ENCODE measurements at regions not wholly inside any gene's neighbourhood (a gene's known extent, or its start where the extent isn't known, plus 50 kb on each side); places are given as distances from the start of the nearest gene placed in this dataset.

- ATAC-seq (ENCODE audit: insufficient read depth, low read depth) = no peak
- Histone ChIP-seq H3K36me3 (ENCODE audit: insufficient read depth, low read length) (no peaks in the 10 kb centered on the region), H3K4me3 (ENCODE audit: low read depth in 1 of 2, low read length in 2 of 2) (no peak overlapping the region), H3K9me3 (ENCODE audit: insufficient read depth, low read length, severe bottlenecking) (no peaks in the 10 kb centered on the region), H3K79me2 (ENCODE audit: insufficient read depth, low read length) (no peaks in the 10 kb centered on the region), H4K20me1 (ENCODE audit: insufficient read depth, low read length) (0 out of 2 replicates have a peak, but pooled peaks cover 6% of the 10 kb centered on the region), H3K27ac (ENCODE audit: low read length) (no peak overlapping the region), H2AFZ (ENCODE audit: low read depth, low read length) (no peak overlapping the region), H3K4me2 (ENCODE audit: insufficient read depth, low read length) (no peak overlapping the region), H3K27me3 (ENCODE audit: insufficient read depth, low read length, poor library complexity) (no peaks in the 10 kb centered on the region), H3K9ac (ENCODE audit: low read depth, low read length) (no peak overlapping the region), H3K4me1 (ENCODE audit: insufficient read depth, low read length) (no peaks in the 10 kb centered on the region)
- DNase-seq = no peak
- TF ChIP-seq EZH2 (IDR thresholded peaks at IDR 0.05; ENCODE audit: borderline replicate concordance, low read depth, low read length, severe bottlenecking) = no peak
- TF ChIP-seq, protein P1, sequence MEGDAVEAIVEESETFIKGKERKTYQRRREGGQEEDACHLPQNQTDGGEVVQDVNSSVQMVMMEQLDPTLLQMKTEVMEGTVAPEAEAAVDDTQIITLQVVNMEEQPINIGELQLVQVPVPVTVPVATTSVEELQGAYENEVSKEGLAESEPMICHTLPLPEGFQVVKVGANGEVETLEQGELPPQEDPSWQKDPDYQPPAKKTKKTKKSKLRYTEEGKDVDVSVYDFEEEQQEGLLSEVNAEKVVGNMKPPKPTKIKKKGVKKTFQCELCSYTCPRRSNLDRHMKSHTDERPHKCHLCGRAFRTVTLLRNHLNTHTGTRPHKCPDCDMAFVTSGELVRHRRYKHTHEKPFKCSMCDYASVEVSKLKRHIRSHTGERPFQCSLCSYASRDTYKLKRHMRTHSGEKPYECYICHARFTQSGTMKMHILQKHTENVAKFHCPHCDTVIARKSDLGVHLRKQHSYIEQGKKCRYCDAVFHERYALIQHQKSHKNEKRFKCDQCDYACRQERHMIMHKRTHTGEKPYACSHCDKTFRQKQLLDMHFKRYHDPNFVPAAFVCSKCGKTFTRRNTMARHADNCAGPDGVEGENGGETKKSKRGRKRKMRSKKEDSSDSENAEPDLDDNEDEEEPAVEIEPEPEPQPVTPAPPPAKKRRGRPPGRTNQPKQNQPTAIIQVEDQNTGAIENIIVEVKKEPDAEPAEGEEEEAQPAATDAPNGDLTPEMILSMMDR (IDR thresholded peaks at IDR 0.05; ENCODE audit: borderline replicate concordance, extremely low read depth, low read length, poor library complexity, severe bottlenecking) = no peak
Measured at GRCh38 chr6:33931799-33932198, 128.0 kb upstream of the MLN start.

DNA sequence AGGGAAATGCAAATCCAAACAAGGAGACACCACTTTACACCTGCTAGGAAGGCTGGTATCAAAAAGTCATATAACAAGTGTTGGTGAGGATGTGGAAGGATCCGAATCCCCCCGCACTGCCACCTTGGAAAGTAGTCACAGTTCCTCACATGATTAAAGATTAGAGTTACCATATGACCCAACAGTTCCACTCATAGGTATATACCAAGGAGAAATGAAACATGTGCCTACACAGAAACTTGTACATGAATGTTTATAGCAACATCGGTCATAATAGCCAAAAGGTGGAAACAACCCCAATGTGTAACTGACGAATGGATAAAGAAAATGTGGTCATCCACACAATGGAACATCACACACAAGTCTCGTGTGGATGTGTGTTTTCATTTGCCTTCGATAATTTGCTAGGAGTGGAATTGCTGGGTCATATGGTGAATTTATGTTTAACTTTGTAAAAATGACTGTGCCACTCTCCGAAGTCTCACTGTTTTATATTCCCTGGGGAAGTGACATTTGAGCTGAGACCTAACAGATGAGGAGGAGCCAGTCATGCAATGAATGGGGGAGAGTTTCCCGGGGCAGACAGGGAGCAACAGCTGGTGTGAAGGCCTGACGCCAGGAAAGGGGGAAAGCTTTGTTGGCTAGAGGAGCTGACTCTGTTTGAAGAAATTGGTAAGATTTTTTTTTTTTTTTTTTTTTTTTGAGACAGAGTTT, 125.9 kb upstream of the MLN start:
- DNase-seq = no peak
- no peaks in the 10 kb centered on the region for H4K20me1 ChIP-seq (ENCODE audit: insufficient read depth, low read length)
- H3K4me1 ChIP-seq (ENCODE audit: insufficient read depth, low read length) = no peaks in the 10 kb centered on the region

GRCh38 chr6:33927616-33928015, 123.8 kb upstream of the MLN start:
- no peaks in the 10 kb centered on the region for H3K36me3 ChIP-seq (ENCODE audit: insufficient read depth, low read length)
- H3K79me2 ChIP-seq (ENCODE audit: insufficient read depth, low read length) = no peaks in the 10 kb centered on the region
- H3K27me3 ChIP-seq (ENCODE audit: insufficient read depth, low read length, poor library complexity) = no peaks in the 10 kb centered on the region
- H3K4me1 ChIP-seq (ENCODE audit: insufficient read depth, low read length) = no peaks in the 10 kb centered on the region
- no peak overlapping the region for H3K27ac ChIP-seq (ENCODE audit: low read length)
- DNase-seq = no peak
- H2AFZ ChIP-seq (ENCODE audit: low read depth, low read length) = no peak overlapping the region
- no peak for ATAC-seq (ENCODE audit: insufficient read depth, low read depth)
- no peaks in the 10 kb centered on the region for H4K20me1 ChIP-seq (ENCODE audit: insufficient read depth, low read length)
- no peak overlapping the region for H3K9ac ChIP-seq (ENCODE audit: low read depth, low read length)
- no peak for TF ChIP-seq EZH2 (IDR thresholded peaks at IDR 0.05; ENCODE audit: borderline replicate concordance, low read depth, low read length, severe bottlenecking)
- TF ChIP-seq, protein P1 (IDR thresholded peaks at IDR 0.05; ENCODE audit: borderline replicate concordance, extremely low read depth, low read length, poor library complexity, severe bottlenecking) = no peak
- H3K4me2 ChIP-seq (ENCODE audit: insufficient read depth, low read length) = no peak overlapping the region
- H3K4me3 ChIP-seq (ENCODE audit: low read depth in 1 of 2, low read length in 2 of 2) = no peak overlapping the region
- no peaks in the 10 kb centered on the region for H3K9me3 ChIP-seq (ENCODE audit: insufficient read depth, low read length, severe bottlenecking)

More for the DNA sequence above, 125.9 kb upstream of the MLN start:
- Histone ChIP-seq H3K79me2 (ENCODE audit: insufficient read depth, low read length) (no peaks in the 10 kb centered on the region), H3K9ac (ENCODE audit: low read depth, low read length) (no peak overlapping the region), H3K4me3 (ENCODE audit: low read depth in 1 of 2, low read length in 2 of 2) (no peak overlapping the region), H3K36me3 (ENCODE audit: insufficient read depth, low read length) (no peaks in the 10 kb centered on the region), H3K9me3 (ENCODE audit: insufficient read depth, low read length, severe bottlenecking) (no peaks in the 10 kb centered on the region), H2AFZ (ENCODE audit: low read depth, low read length) (no peak overlapping the region), H3K27ac (ENCODE audit: low read length) (no peak overlapping the region), H3K4me2 (ENCODE audit: insufficient read depth, low read length) (no peak overlapping the region), H3K27me3 (ENCODE audit: insufficient read depth, low read length, poor library complexity) (no peaks in the 10 kb centered on the region)
- no peak for ATAC-seq (ENCODE audit: insufficient read depth, low read depth)
- TF ChIP-seq, protein P1 (IDR thresholded peaks at IDR 0.05; ENCODE audit: borderline replicate concordance, extremely low read depth, low read length, poor library complexity, severe bottlenecking) = no peak
- no peak for TF ChIP-seq EZH2 (IDR thresholded peaks at IDR 0.05; ENCODE audit: borderline replicate concordance, low read depth, low read length, severe bottlenecking)

All from DND-41 (cell line).